Right ventricle myocardium superior (tissue), 1 donor: ENCODE measurements at regions not wholly inside any gene's neighbourhood (a gene's known extent, or its start where the extent isn't known, plus 50 kb on each side); places are given as distances from the start of the nearest gene placed in this dataset.

ENCODE experiments used
- ATAC-seq: fragments of 200-7000 bp; cut with Tn5 transposase; one replicate; pipeline ENCODE4 v1.9.1; 2020; ENCODE audit warnings: mild to moderate bottlenecking; ENCODE audit not compliant: poor library complexity
- DNase-seq: peaks from one replicate; pipeline ENCODE4 v3.0.0-alpha.2; 2020
- intact Hi-C: fragments of 100-400 bp; cut with DNase I; formaldehyde crosslinking; loops from one replicate; pipeline ENCODE4 v1.11.2; 2022
- donor health status: DM: no; HTN: yes; CAD: no; lungs with severe emphysema.

DNA sequence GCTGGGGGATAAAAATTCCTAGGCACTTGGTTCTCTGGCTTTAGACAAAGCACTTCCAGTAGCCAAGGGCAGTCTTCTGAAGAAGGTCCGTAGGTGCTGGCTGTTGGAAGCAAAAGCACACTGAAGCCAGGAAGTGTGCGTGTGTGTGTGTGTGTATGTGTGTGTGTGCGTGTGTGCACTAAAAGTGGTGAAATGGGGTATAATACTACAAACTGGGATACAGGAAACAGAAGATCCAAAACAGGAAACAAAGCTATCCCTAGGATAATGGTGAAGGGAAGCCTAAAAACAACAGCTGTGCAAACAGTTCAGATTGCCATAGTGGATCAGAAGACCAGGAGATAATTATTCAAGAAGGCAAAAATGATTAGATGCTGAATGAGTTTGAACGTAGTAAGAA is 103.4 kb downstream of the IL20RB start:
- no peak for DNase-seq
- intact Hi-C loops, result no loop called here
- no peak for ATAC-seq

DNA sequence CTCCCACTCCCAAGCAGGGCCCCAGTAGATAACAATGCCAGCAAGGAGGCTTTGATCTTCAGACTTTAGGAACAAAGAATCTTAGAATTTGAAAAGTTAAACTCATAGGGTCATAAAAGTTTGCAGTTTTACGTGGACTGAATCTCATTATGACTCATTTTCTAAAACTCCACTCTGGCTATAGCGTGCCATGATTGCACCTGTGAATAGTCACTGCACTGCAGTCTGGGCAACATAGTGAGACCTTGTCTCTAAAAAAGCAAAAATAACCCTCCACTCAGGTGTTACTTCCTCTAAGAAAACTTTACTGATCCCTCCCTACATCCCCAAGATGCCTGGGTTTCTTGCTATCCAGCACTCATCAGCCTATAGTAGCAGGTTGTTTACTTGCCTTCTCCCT is 104.5 kb downstream of the IL20RB start:
- intact Hi-C loops, result no loop called here
- no peak for DNase-seq
- no peak for ATAC-seq

DNA sequence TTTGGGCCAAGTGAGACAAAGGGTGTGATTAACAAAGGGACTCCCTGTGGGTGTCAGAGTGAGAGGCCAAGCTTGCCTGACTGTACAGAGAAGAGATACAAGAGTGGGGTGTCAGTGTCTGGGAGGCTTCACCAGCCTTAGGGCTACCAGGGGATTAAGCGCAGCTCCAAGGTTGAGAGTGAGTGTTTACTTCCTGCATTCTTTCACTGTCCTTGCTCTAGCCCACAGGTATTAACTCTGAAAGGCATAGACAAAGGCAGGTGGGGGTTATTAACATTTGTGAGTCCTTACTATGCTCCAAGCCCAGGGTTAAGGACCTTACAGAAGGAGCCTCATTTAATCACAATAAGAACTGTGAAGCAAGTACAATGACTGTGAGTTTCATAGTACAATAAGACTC is 107.6 kb downstream of the IL20RB start:
- DNase-seq (no peak), ATAC-seq (no peak)
- intact Hi-C loops, result no loop called here

DNA sequence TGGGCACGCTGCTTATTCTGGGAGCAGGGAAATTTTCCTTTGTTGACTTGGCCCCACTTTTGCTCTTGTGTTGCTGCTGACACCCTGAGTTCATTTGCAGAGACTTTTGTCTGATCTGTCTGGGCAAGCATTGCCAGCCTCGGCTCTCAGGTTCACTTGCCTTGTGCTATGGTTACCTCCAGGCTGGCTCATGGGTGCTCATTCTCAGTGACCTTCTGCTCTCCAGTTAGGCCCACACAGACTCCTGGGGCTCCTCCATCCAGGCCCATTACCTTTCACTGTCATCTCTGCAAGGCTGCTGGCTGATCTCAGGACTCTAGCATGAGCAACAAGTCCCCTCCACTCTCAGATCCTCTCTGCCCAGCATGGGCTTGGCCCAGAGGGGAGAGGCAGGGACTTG is 108.3 kb downstream of the IL20RB start:
- intact Hi-C loops, result no loop called here
- DNase-seq (no peak), ATAC-seq (no peak)

DNA sequence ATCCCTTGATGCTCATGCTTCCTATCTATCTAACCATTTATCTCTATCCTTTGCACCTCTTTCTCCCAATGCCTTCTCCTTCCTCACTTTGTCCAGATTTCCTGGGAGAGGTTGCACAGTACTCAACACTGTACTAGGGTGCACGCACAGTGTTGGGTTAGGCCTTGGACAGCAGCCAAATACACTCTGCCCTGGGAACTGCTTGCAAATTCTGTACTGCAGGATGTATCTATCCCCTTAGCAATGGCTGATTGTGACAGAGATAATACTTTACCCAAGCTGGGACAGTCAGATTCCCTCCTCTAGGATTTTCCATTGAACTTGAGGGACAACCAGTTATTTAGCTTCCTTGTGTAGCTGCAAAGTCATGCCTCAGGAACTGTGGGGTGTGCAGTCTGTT is 113.3 kb downstream of the IL20RB start:
- DNase-seq (no peak), ATAC-seq (no peak)
- intact Hi-C loops, result no loop called here

DNA sequence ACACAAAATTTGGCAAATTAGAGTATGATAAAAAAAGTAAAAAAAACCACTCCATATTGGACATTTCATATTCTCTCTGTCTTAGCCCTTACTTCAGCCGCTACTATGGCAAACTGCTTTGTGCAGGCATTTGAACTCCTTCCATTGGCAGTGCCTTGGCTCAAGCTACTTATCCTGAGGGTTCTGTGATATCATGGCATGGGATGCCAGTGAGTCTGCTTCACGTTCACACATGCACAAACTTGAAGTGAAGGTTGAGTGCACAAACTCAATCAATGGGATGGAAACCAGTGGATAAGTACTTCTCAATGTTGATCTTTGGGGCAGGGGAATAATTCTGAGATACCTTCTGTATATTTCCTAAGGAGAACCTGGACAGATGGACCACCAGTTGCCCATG is 117.2 kb downstream of the IL20RB start:
- ATAC-seq (no peak), DNase-seq (no peak)
- intact Hi-C loops, result no loop called here

DNA sequence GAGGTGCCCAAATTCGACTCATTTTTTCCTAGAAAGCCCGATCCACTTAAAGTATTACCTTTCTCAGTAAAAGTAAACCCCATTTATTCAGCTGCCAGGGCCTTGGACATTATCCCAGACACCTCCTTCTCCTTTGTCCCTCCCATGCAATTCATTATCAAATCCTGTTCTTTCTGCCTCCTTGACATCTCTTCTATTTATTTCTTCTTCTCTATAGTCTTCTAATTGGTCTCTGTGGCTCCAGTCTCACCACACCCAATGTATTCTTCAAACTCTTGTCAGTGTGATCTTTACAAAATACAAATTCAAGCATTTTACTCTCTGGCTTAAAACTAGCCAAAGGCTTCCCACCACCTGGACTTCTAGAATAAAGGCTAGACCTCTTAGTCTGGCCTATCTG is 120.3 kb downstream of the IL20RB start:
- intact Hi-C loops, result no loop called here
- ATAC-seq (no peak), DNase-seq (no peak)

DNA sequence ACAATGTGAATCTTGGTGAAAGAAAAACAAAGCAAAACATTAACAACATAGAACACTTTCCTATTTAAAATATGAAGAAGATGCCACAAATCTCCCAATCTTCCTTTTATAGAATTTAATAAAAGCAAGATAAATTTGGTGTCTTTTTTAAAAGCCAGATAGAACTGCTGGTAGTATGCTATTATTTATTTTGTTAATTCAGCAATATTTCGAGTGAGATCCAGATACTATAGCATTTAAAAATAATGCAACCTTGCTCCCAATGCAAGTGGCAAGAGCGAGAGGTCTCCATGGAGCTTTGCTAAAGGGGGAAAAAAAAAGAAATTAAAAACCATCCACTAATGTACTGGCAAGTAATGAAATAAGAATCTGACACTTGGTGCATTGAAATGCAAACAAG is 121.8 kb downstream of the IL20RB start:
- ATAC-seq (no peak), DNase-seq (no peak)
- intact Hi-C loops, result no loop called here

DNA sequence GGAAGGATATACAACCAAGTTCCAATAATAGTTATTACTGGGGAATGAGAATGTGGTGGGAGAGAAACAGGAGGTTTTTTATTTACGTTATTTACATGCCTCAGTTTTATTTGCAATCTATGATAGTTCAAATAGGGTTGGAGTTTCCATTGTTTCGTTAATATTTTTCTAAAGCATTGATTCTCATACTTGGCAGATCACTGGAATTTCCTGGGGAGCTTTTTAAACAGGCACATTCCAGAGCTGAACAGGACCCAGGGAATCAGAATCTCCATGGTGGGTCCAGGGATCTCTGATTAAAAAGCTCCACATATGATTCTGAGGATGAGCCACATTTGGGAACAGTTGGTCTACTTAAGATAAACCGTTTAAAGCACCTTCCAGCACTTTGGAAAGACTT is 123.9 kb downstream of the IL20RB start:
- no peak for DNase-seq
- ATAC-seq, result no peak
- intact Hi-C loops, result no loop called here

DNA sequence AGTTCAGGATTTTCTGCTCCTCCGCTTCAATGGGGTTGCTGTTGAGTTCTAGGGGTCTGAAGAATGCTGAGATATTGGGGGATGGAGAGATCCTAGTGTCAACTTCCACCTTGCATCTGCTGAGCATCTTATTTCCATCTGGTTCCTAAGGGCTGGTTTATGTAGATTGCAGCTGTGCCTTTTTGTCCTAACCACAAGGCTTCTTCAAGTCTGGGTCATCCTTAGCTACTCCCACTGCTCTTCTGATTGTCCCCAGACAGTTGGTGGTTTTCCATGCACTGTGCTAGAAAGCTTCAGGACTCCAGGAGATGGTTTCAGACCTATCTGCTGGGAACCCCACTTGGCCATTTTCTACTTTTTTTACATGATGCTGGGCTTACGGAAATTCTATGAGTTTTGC is 125.0 kb downstream of the IL20RB start:
- intact Hi-C loops, result no loop called here
- ATAC-seq (no peak), DNase-seq (no peak)

DNA sequence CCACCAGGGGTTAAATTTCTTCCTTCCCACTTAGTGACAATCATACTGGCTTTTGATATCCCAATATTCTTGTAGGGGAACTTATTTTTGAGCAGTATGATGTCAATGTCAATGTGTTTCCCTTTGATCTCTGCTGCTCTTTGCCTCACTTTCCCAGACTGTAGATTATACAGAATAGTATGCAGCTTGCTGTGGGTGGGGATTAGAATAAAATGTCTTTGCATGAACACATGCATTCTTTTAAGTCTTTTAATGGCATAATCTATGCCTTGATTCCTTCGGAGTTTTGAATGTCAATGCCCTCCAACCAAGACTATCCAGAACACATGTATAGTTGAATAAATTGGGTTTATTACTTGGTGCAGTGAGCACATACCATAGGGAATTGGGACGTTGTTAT is 125.5 kb downstream of the IL20RB start:
- DNase-seq (no peak), ATAC-seq (no peak)
- intact Hi-C loops, result no loop called here

DNA sequence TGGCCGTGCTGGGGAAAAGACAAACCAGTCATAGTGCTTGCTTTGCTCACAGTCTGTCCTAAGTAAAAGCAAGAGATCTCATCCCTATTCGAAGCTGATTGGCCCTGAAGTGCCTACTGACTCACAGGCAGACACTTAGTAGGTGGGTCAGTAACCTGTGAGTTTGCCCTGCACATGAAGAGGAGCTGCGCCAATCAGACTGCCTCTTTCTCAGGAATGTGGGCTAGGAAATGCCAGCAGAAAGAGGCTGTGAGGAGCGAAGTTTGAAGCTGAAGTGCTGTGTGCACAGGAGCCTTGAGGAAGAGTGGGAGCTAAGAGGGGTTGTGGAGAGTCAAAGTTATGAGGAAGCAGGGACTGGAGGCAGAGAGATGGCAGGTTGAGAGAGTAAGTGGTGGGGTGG is 126.8 kb downstream of the IL20RB start:
- intact Hi-C loops, result no loop called here
- ATAC-seq (no peak), DNase-seq (no peak)

DNA sequence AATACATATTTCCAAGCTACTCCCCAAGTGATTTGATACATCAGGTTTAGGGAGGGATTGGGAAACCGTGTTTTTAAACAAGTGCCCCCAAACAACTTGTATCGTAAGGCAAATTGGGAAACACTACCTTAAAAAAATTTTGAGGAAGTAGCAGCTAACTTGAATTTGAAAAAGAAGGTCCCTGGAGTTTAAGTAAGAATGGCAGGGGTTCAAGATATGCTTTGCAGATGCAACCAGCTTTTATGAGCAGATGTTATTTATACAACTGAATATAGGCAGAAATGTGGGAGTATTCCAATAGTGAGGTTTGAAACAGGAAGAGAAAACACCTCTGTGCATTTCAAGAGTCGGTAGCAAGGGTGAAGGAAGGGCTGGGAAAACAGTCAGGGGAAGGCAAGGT is 139.6 kb downstream of the IL20RB start:
- intact Hi-C loops, result no loop called here
- DNase-seq, result no peak
- no peak for ATAC-seq

DNA sequence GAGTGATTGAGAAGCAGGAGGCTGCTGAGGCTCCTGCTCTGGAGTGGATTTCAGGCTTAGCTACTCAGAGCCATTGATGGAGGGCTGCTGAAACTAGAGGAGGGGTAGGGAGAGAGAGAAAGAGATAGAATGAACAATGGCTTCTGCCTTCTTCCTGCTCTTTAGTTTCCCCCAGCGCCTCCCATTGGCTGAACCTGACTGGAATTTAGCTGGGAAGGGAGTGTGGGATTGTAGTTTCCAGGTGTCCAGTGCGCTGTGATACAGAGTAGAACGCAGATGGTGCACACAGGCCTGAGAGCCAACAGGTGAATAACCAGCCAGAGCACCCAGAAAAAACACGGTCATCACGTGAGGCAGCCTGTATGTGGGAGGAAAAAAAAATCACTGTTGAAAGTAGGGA is 140.1 kb downstream of the IL20RB start:
- DNase-seq, result no peak
- no peak for ATAC-seq
- intact Hi-C loops, result no loop called here

DNA sequence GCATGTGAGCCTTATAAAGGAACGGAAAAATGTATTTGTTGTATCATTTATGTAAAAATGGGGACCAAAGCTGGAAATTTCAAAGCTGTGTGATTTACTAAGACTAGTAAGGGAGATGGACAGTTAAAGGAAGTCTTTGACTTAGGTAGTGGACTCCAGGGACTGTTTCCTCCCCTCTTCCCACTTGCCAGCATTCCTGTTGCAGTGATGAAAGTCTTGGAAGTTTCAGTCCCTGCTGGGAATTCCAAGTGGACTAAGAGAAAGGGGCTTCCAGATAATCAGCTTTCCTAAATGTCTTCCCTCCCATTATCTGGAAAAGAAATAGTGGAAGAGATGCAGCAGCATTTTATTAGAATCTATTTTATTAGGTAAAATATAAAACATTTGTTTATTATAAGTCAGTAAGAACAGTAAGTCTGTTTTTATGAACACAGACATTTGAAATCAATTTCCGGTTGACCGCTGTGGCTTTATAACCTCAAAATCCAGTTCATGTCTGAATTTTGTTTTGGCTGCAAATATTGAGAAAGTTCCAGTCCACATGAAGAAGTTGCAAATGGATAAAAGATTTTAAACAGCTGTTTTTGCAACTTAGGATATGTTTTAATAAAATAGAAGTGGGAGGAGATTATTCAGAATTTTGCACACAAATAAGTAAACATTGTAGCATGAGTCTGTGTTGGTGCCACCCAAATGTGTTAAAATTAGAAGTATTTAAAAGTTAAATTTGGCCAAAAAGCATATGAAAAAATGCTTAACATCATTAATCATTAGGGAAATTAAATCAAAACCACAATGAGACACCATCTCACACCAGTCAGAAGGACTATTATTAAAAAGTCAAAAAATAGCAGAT is 141.8 kb downstream of the IL20RB start:
- ATAC-seq (peak; percentile 49), DNase-seq (no peak)
- intact Hi-C loops, result loop anchor here (10.0 kb wide), 2 partner anchors 875 to 955 kb away; no protein-coding TSS in a partner anchor

DNA sequence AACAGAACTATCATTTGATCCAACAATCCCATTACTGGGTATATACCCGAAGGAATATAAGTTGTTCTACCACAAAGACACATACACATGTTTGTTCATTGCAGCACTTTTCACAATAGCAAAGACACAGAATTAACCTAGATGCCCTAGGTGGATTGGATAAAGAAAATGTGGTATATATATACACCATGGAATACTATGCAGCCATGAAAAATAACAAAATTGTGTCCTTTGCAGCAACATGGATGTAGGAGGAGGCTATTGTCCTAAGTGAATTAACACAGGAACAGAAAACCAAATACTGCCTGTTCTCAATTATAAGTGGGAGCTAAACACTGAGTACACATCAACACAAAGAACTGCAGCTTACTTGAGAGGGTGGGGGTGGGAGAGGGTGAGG is 142.5 kb downstream of the IL20RB start:
- intact Hi-C loops, result loop anchor here (10.0 kb wide), 2 partner anchors 874 to 954 kb away; no protein-coding TSS in a partner anchor
- DNase-seq (no peak), ATAC-seq (no peak)

DNA sequence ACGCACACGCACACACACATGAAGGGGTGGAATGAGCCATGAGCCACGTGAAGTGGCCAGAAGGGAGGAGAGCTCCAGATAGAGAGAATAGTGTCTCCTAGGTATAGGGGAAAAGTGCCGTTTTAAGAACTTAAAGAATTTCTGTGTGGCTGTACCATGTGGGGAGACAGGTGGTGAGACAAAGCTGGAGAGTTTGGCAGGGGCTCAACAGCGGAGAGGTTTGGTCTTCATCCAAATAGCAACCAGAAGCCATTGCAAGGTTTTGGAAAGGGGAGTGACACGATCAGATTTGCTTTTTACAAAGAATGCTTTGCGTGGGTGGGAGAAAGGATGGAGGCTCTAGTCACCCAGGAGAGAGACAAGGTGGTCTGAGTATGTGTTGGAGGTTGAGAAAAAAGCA is 146.0 kb downstream of the IL20RB start:
- no peak for ATAC-seq
- intact Hi-C loops, result loop anchor here (10.0 kb wide), 2 partner anchors 871 to 951 kb away; no protein-coding TSS in a partner anchor

DNA sequence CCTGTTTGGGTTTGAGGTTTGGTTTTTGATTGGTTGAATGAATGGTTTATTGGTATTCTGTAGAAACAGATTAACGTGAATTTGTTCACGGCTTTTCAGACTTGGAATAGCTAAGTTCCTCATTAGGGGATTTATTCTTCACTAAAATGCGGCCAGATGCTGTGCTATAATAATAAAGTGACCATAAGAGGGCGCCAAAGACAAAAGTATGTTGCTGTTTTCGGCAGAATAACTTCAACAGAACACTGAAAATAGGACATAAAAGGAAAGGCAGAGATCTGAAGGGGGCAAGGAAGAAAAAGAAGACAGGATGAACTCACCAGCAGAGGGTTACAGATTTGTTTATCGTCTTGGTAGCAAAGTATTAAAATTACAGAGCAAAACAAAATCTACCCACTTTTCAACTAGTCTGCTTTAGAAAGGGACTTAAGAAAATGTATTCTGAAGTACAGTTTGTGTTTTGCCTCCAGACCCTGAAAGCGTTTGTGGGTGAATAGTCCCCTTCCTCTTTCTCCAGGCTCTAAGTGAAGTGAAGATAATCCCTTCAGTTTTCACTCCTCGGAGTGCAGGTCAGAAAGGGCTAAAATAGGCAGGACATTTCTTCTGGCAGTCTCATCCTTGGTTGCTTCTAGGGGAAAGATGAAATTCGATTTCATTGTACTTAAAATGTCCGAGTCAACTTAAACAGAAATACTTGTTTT is 147.6 kb downstream of the IL20RB start:
- intact Hi-C loops, result loop anchor here (5.0 to 10.0 kb wide), 3 partner anchors 842 to 949 kb away; no protein-coding TSS in a partner anchor
- DNase-seq, result no peak
- peak; percentile 82 for ATAC-seq

More for the DNA sequence above, 146.0 kb downstream of the IL20RB start:
- no peak for DNase-seq

DNA sequence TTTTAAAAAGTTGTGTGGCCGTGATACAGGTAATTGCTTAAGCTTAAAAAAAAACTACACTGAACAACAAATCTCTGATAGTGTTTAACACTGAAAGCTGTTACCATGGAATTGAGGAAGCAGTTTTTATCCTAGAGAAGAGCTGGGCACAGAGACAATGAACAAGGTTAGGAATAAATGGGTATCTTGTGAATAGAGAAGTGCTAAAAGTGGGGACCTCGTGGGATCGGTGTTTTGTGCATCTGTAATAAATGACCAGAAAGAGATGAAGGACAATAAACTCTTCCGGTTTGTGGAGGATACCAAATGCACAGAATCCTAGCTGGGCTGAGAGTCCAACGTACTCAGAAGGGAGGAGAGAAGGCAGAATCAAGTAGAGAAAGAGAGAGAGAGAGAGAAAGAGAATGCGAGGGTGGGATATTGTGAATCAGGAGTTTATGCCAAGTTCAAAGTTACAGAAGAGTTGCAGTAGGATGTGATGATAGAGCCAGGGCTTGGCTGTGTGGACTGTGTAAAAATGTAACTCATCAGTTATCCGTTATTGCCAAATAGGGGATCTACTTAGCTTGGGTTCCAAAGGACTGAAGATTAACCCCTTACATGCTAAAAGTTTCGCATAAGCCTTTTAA is 148.9 kb downstream of the IL20RB start:
- intact Hi-C loops, result loop anchor here (5.0 to 10.0 kb wide), 3 partner anchors 841 to 948 kb away; no protein-coding TSS in a partner anchor
- peak; percentile 20 for ATAC-seq
- no peak for DNase-seq
